ENCODE measurements at regions not wholly inside any gene's neighbourhood (a gene's known extent, or its start where the extent isn't known, plus 50 kb on each side); places are given as distances from the start of the nearest gene placed in this dataset.
"Not testable (repeated sequence)": the region's sequence is repeated elsewhere in the genome, so short reads cannot be mapped to it uniquely, and the experiment has no call there.

DNA sequence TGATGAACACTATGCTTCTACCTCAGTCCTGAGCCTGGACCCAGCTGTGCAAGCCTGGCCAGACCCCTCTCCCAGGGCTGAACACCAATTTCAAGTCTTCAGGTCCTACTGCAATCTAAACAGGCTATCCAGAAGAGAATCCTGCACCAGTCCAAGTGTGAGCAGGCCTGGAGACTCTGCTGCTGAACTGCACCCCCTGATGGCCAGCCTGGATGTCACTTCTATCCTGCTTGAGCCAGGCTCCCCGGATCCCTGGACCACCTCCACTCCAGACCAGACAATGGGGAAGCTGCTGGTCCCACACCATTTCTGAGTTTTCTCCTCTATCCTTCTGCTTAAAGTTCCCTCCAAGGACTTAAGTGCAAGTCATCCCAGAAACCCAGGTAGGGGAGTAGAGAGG is 127.3 kb upstream of the TRIM73 start:
- not testable (repeated sequence) for H3K27ac Mint-ChIP-seq; DNase-seq (ENCODE audit: low spot score in 2 of 2); H3K9me3 Mint-ChIP-seq; H3K36me3 Mint-ChIP-seq; ATAC-seq

DNA sequence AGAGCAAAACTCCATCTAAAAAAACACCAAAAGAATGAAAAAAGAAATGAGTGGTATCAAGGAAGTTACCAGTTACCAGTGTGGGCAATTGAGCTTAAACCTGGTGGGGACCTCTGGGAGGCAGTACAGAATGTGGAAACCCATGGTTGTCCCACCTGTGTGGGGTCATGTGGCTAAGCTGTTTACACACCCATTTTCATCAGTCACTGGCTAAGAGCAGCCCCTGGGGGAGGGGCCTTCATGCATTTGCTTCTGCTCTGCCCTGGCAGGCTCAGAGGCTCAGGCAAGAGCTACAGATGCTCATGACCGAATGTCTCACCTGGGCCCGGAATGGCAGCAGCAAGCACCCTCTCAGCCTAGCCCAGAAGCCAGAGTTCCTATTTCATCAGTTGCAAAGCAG is 126.3 kb upstream of the TRIM73 start:
- H3K36me3 Mint-ChIP-seq; DNase-seq (ENCODE audit: low spot score in 2 of 2); ATAC-seq; H3K9me3 Mint-ChIP-seq; H3K27ac Mint-ChIP-seq: not testable (repeated sequence)

DNA sequence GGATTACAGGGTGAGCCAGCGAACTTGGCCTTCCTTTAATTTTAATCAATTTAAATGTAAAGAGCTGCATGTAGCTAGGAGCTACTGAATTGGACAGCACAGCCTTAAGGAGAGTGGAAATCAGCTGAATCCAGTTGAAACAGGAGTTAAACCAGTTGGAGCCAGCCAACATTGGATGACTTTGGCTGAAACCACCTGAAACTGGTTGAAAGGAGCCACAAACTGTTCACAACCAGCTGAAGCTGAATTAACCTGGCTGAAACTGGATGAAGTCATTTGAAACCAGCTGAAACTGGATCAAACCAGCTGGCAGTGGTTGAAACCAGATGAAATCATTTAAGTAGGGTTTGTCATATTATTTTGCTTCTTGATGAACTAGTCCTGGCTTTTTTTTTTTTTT is 121.3 kb upstream of the TRIM73 start:
- H3K9me3 Mint-ChIP-seq; DNase-seq (ENCODE audit: low spot score in 2 of 2); H3K36me3 Mint-ChIP-seq; H3K27ac Mint-ChIP-seq: not testable (repeated sequence)
- peak; percentile 90 to 93 for ATAC-seq
